ENCODE measurements at regions not wholly inside any gene's neighbourhood (a gene's known extent, or its start where the extent isn't known, plus 50 kb on each side); places are given as distances from the start of the nearest gene placed in this dataset.
A peak's percentile ranks its signal among the peaks of the same experiment; 100 is the strongest.

GRCh38 chr2:209331291-209331844 is 92.5 kb upstream of the MAP2 start:
- in situ Hi-C loops (cut with HindIII; ENCODE audit: low pct_unique_long_range_greater_than_20kb, low sequenced_read_pairs) = no loop called here
- no peak for DNase-seq (ENCODE audit: low read depth)

- in situ Hi-C loops (cut with HindIII; ENCODE audit: low pct_unique_long_range_greater_than_20kb, low sequenced_read_pairs) = no loop called here
- no peak for DNase-seq (ENCODE audit: low read depth)
Observed at GRCh38 chr2:209334188-209335017, 89.4 kb upstream of the MAP2 start.

- DNase-seq (ENCODE audit: low read depth) = no peak
- in situ Hi-C loops (cut with HindIII; ENCODE audit: low pct_unique_long_range_greater_than_20kb, low sequenced_read_pairs) = no loop called here
Observed at GRCh38 chr2:209340522-209340921, 83.3 kb upstream of the MAP2 start.

GRCh38 chr2:209344349-209344748 is 79.5 kb upstream of the MAP2 start:
- in situ Hi-C loops (cut with HindIII; ENCODE audit: low pct_unique_long_range_greater_than_20kb, low sequenced_read_pairs) = no loop called here

GRCh38 chr2:209348433-209348832 is 75.4 kb upstream of the MAP2 start:
- in situ Hi-C loops (cut with HindIII; ENCODE audit: low pct_unique_long_range_greater_than_20kb, low sequenced_read_pairs) = no loop called here
- no peak for DNase-seq (ENCODE audit: low read depth)

More at GRCh38 chr2:209344349-209344748, 79.5 kb upstream of the MAP2 start:
- DNase-seq (ENCODE audit: low read depth) = no peak

GRCh38 chr2:209351636-209352035 is 72.2 kb upstream of the MAP2 start:
- DNase-seq (ENCODE audit: low read depth) = no peak
- in situ Hi-C loops (cut with HindIII; ENCODE audit: low pct_unique_long_range_greater_than_20kb, low sequenced_read_pairs) = no loop called here

- in situ Hi-C loops (cut with HindIII; ENCODE audit: low pct_unique_long_range_greater_than_20kb, low sequenced_read_pairs) = no loop called here
- no peak for DNase-seq (ENCODE audit: low read depth)
Observed at GRCh38 chr2:209358992-209359391, 64.9 kb upstream of the MAP2 start.

- in situ Hi-C loops (cut with HindIII; ENCODE audit: low pct_unique_long_range_greater_than_20kb, low sequenced_read_pairs) = no loop called here
Observed at GRCh38 chr2:209367075-209367747, 56.6 kb upstream of the MAP2 start.

GRCh38 chr2:209368406-209368805 is 55.4 kb upstream of the MAP2 start:
- in situ Hi-C loops (cut with HindIII; ENCODE audit: low pct_unique_long_range_greater_than_20kb, low sequenced_read_pairs) = no loop called here
- DNase-seq (ENCODE audit: low read depth) = no peak

More at GRCh38 chr2:209367075-209367747, 56.6 kb upstream of the MAP2 start:
- no peak for DNase-seq (ENCODE audit: low read depth)

- peak; percentile 92 for DNase-seq (ENCODE audit: low read depth)
- in situ Hi-C loops (cut with HindIII; ENCODE audit: low pct_unique_long_range_greater_than_20kb, low sequenced_read_pairs) = no loop called here
Observed at GRCh38 chr2:209368914-209369313, 54.9 kb upstream of the MAP2 start.

- in situ Hi-C loops (cut with HindIII; ENCODE audit: low pct_unique_long_range_greater_than_20kb, low sequenced_read_pairs) = no loop called here
- no peak for DNase-seq (ENCODE audit: low read depth)
Observed at GRCh38 chr2:209369656-209370055, 54.2 kb upstream of the MAP2 start.

GRCh38 chr2:209371407-209371806 is 52.4 kb upstream of the MAP2 start:
- no peak for DNase-seq (ENCODE audit: low read depth)
- in situ Hi-C loops (cut with HindIII; ENCODE audit: low pct_unique_long_range_greater_than_20kb, low sequenced_read_pairs) = no loop called here
